GM23338 (cell line): ENCODE measurements at regions not wholly inside any gene's neighbourhood (a gene's known extent, or its start where the extent isn't known, plus 50 kb on each side); places are given as distances from the start of the nearest gene placed in this dataset.

Experiments used
- EZH2phosphoT487 ChIP-seq: fragments of 200-600 bp; sonication (generic); IDR thresholded peaks from one replicate; pipeline ENCODE4 v1.8.1; 2018; ENCODE audit warnings: antibody characterized with exemption; ENCODE audit not compliant: unreplicated experiment
- POLR2AphosphoS5 ChIP-seq: IDR thresholded peaks from 2 replicates; pipeline ENCODE4 v1.6.1; 2016; ENCODE audit warnings: antibody characterized with exemption, low read depth
- ZNF114 ChIP-seq: fragments of 250-450 bp; sonication (Bioruptor Pico); IDR thresholded peaks from 2 replicates; pipeline ENCODE4 v1.5.0; 2020; ENCODE audit warnings: mild to moderate bottlenecking, moderate library complexity
- TF ChIP-seq, protein P1 (sequence below), 2 experiments: fragments of 200-600 bp in 1 of 2; sonication (generic) in 1 of 2; conservative IDR thresholded peaks; 2 replicates each; pipeline versions ENCODE4 v1.5.1 to v1.6.1; 2016 to 2017; ENCODE audit warnings: antibody characterized with exemption in 2 of 2, low read depth in 2 of 2, mild to moderate bottlenecking in 2 of 2, moderate library complexity in 1 of 2
- TF ChIP-seq, protein P2 (sequence below): IDR thresholded peaks from one replicate; pipeline ENCODE4 v1.6.1; 2018; ENCODE audit warnings: antibody characterized with exemption; ENCODE audit not compliant: unreplicated experiment

DNA sequence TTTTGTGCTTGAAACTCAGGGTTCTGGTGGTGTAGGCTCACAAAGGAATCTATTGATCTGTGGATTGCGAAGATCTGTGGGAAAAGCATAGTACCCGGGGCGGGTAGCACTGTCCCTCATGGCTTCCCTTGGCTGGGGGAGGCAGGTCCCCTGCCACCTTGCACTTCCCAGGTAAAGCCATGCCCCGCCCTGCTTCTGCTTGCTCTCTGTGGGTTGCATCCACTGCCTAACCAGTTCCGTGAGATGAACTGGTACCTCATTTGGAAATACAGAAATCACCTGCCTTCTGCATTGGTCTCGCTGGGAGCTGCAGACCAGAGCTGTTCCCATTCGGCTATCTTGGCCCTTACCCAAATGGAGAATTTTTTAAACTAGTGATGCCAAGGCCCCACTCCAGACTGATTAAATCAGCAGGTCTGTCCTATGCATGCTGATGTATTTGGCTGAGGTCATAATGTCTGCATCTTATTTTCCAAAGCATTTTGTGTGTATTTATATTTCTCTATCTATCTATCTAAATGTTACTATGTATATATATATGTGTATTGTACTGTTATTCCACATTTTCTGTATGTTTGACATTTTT lies 65.5 kb upstream of the SLC7A14 start:
- TF ChIP-seq, protein P1, sequence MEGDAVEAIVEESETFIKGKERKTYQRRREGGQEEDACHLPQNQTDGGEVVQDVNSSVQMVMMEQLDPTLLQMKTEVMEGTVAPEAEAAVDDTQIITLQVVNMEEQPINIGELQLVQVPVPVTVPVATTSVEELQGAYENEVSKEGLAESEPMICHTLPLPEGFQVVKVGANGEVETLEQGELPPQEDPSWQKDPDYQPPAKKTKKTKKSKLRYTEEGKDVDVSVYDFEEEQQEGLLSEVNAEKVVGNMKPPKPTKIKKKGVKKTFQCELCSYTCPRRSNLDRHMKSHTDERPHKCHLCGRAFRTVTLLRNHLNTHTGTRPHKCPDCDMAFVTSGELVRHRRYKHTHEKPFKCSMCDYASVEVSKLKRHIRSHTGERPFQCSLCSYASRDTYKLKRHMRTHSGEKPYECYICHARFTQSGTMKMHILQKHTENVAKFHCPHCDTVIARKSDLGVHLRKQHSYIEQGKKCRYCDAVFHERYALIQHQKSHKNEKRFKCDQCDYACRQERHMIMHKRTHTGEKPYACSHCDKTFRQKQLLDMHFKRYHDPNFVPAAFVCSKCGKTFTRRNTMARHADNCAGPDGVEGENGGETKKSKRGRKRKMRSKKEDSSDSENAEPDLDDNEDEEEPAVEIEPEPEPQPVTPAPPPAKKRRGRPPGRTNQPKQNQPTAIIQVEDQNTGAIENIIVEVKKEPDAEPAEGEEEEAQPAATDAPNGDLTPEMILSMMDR (conservative IDR thresholded peaks at IDR 0.05; ENCODE audit: low read depth in 2 of 2): no peak
- TF ChIP-seq POLR2AphosphoS5: no peak
- no peak for TF ChIP-seq ZNF114
- TF ChIP-seq, protein P2, sequence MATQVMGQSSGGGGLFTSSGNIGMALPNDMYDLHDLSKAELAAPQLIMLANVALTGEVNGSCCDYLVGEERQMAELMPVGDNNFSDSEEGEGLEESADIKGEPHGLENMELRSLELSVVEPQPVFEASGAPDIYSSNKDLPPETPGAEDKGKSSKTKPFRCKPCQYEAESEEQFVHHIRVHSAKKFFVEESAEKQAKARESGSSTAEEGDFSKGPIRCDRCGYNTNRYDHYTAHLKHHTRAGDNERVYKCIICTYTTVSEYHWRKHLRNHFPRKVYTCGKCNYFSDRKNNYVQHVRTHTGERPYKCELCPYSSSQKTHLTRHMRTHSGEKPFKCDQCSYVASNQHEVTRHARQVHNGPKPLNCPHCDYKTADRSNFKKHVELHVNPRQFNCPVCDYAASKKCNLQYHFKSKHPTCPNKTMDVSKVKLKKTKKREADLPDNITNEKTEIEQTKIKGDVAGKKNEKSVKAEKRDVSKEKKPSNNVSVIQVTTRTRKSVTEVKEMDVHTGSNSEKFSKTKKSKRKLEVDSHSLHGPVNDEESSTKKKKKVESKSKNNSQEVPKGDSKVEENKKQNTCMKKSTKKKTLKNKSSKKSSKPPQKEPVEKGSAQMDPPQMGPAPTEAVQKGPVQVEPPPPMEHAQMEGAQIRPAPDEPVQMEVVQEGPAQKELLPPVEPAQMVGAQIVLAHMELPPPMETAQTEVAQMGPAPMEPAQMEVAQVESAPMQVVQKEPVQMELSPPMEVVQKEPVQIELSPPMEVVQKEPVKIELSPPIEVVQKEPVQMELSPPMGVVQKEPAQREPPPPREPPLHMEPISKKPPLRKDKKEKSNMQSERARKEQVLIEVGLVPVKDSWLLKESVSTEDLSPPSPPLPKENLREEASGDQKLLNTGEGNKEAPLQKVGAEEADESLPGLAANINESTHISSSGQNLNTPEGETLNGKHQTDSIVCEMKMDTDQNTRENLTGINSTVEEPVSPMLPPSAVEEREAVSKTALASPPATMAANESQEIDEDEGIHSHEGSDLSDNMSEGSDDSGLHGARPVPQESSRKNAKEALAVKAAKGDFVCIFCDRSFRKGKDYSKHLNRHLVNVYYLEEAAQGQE: no peak
- TF ChIP-seq EZH2phosphoT487: no peak
